ENCODE measurements at regions not wholly inside any gene's neighbourhood (a gene's known extent, or its start where the extent isn't known, plus 50 kb on each side); places are given as distances from the start of the nearest gene placed in this dataset.

- DNase-seq = no peak
These were observed 81.3 kb upstream of the TNS3 start for GRCh38 chr7:47663213-47663612.

- no peak for DNase-seq
These were observed 79.3 kb upstream of the TNS3 start for GRCh38 chr7:47661051-47661714.

- DNase-seq = no peak
These were observed 78.0 kb upstream of the TNS3 start for GRCh38 chr7:47659664-47660462.

DNA sequence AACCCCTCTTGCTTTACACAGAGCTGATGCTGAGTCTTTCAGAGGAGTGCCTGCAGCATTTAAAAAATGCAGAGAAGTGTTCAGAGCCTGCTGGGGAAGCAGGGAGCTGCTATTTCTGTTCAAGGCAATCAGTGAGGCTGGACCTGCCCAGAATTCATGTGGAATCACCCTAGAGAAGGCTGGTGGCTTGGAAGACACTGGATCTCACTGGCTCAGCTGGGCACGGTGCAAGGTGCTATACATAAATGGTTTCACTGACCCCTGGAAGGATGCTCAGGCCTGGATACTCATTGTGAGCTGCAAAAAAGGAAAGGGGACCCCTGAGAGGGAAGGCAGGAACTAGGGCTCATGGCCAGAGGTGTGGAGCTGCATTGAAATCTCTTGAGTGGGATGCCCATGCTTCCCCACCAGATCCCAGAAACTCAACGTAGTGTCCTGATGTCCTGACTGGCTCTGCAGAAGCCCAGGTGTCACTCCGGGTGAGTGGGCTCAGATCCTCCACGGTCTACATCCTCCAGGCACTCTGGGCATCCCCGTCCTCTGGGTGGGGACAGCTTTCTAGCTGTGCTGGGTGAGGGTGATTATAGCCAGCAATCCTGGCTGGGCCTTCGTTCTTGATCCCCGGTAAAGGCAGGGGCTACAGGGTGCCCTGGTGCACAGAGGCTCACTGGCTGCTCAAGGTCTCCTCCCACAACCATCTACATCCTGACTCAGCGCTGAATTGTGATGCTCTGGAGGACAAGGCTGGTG lies 77.2 kb upstream of the TNS3 start:
- DNase-seq = no peak

- no peak for DNase-seq
These were observed 75.2 kb upstream of the TNS3 start for GRCh38 chr7:47657126-47657525.

- no peak for DNase-seq
These were observed 72.9 kb upstream of the TNS3 start for GRCh38 chr7:47654672-47655298.

DNA sequence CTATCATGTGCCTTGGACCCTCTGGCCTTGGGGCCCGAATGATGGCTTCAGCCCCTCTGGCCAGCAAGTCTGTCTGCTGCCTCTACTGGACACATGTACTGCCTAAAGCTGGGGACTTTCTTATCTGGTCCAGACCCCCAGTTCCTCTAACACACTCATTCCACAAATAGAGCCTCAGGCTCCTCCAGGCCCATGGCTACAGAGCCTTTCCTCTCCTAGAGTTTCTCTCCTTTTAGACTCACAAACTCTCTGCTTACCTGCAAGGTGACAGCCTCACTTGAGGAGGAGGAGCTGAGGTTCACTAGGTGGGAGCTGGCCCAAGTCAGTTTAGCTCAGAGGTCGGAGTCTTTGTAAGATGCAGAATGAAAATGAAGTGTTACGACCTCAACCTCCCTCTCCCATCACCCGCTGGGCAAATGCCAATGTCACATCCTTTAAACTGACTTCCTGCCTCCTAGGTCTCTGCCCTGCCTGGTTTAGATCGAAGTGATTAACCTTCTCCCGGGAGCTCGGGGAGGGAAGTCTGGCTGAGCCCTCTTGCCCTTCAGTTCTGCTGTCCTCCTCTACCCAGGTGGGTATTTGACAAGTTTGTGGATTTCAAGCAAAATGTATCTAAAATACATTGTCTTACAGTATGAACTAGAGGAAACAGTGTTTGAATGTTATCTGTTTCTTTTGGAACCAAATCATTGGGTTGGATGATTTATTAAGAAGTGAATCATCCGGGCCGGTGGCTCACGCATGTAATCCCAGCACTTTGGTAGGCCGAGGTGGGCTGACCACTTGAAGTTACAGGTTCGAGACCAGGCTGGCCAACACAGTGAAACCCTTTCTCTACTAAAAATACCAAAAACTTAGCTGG lies 71.9 kb upstream of the TNS3 start:
- no peak for DNase-seq

GRCh38 chr7:47652591-47652990 lies 70.7 kb upstream of the TNS3 start:
- DNase-seq = no peak

GRCh38 chr7:47651355-47652317 lies 69.7 kb upstream of the TNS3 start:
- DNase-seq = no peak

DNA sequence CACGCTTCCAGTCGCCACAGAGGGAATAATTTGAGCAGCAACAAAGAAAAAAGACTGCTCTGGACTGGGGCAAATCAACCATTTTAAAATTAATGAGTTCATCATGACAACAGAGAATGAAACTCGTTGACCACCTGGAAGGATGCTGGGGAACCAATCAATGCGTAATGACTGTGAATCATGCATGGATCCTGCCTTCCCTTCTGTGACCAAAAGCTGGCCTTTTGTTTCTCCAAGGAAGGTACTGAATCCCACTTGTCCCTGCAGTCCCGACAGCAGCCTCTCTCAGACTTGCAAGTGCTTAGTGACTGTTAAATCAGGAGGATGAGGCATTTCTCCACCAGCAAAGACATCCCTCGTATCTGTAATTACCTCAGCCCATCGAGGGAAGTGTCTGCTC lies 68.0 kb upstream of the TNS3 start:
- no peak for DNase-seq

DNA sequence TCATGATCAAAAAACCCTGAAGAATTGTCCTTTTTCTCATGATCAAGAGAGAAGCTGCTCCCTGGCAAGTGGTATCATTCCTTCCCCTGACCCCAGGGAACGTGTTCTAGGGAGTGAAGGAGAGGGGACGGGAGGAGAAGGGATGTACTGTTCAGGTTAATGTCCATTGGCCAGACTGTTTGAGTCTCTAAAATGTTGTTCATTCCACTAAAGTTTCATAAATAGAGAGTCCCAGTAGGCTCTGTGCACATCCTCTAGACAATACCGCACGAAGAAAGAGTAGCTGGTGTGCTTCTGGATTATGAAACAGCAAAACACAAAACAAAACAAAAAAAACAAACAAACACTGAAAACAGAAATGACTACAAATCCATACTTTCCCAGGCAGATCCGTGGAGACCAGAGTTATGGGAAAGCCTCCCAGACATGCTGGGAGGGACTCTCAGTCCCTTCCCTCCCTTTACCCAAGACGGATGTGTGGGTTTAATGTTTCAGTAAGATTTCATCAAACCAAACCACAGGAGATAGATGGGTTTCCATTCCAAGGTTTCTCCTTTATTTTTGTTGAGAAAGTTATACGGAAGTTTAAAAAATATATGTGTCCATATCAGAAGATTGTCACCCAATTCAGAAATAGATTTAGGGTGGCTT lies 66.5 kb upstream of the TNS3 start:
- DNase-seq = no peak

DNA sequence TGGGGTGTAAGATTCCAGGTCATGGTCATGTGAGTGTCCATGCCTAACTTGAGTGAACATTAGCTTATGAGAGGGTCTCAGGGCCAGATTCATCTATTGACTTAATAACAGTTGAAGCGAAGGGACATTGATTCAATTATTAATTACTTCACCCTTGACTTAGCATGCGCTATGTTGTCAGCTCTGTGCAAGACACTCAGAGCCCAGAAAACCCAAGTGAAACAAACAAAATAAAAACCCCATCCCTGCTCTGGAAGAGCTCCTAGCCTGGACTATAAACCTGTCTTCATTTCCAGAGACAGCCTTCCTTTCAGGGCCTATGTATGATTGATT lies 66.0 kb upstream of the TNS3 start:
- DNase-seq = no peak

GRCh38 chr7:47647181-47647917 lies 65.4 kb upstream of the TNS3 start:
- peak; percentile 7 for DNase-seq

DNA sequence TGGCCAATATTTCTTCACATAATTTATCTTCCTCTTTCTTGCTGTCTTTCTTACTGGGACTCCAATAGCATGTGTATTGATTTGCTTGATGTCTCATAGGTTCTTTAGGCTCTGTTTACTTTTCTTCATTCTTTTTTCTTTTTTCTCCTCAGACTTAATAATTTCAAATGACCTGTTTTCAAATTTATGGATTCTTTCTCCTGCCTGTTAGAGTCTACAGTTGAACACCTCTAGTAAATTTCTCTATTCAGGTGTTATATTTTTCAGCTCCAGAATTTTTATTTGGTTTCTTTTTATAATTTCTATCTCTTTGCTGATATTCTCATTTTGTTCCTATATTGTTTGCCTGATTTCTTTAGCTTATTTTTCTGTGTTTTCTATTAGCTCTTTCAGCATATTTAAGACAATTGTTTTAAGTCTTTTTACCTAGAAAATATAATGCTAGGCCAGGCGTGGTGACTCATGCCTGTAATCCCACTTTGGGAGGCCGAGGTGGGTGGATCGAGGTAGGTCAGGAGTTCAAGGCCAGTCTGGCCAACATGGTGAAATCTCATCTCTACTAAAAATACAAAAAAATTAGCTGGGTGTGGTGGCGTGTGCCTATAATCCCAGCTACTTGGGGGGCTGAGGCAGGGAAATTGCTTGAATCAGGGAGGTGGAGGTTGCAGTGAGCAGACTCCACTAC lies 61.9 kb upstream of the TNS3 start:
- DNase-seq = no peak

- DNase-seq = no peak
These were observed 58.4 kb upstream of the TNS3 start for GRCh38 chr7:47640265-47640664.

DNA sequence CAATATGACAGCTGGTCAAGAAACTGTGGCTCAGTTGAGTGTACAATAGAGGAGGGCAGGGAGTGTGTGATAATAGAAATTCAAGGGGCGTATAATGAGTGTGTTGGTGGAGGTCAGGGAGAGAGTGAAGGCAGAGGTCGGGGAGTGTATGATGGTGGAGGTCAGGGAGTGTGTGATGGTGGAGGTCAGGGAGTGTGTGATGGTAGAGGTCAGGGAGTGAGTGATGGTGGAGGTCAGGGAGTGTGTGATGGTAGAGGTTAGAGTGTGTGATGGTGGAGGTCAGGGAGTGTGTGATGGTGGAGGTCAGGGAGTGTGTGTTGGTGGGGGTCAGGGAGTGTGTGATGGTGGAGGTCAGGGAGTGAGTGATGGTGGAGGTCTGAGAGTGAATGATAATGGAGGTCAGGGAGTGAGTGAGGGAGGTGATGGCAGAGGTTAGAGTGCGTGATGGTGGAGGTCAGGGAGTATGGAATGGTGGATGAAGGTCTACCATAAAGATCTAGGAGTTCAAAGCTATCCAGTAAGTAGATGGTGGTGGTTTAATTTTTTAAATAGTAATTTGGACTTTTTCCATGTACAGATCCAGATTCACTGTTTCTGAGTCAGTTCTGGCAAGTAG lies 57.7 kb upstream of the TNS3 start:
- no peak for DNase-seq

DNA sequence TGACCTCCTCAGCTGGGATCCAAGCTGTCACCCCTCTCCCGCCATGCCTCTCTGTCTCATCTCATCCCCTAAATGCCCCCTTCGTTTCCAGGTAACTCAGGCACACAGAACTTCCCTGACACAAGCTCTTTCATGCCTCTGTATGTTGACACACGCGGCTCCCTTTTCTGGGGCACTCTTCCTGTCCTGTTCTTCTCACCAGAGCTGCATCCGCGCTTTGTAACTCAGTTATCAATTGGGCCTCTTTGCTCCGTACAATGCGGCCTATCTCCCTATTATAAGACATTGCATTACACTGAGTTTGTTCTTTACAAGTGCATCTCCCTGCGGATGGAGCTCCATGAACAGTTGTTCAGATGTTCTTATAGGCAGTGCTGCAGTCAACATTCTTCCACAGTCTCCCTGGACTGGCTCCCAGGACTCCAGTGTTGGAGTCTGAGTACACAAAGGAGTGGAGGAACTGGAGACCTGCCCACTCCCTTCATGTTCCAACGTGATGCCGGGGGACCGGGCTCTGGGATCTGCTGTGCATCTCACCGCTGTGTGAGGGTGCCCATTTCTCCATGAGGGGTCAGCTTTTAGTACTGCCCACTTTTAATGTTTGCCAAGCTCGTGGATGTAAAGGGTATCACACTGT lies 56.9 kb upstream of the TNS3 start:
- no peak for DNase-seq

GRCh38 chr7:47636433-47637175 lies 54.7 kb upstream of the TNS3 start:
- DNase-seq = no peak

All from activated CD4-positive, alpha-beta T cell treated with anti-CD3 and anti-CD28 coated beads, Interleukin-10, Interleukin-2, amounts not matched to agents 100 ng/mL and 50 ng/mL, durations not matched to agents 16 hours and 8 hours (primary cell).